Naive thymus-derived CD4-positive, alpha-beta T cell (primary cell): ENCODE measurements at regions not wholly inside any gene's neighbourhood (a gene's known extent, or its start where the extent isn't known, plus 50 kb on each side); places are given as distances from the start of the nearest gene placed in this dataset.

Experiments used
- ATAC-seq: fragments of 150-1000 bp; cut with Tn5 transposase; 2 replicates; pipeline ENCODE4 v1.10.0; 2021; ENCODE audit warnings: mild to moderate bottlenecking, moderate library complexity
- CTCF ChIA-PET: fragments of 350-600 bp; sonication (Branson Sonifier 250); formaldehyde crosslinking; loops from one replicate; lab custom pipeline; 2021; ENCODE audit warnings: antibody characterized with exemption; lab: Charles Lee
- POLR2A ChIA-PET: fragments of 350-600 bp; sonication (Branson Sonifier 250); formaldehyde crosslinking; loops from one replicate; lab custom pipeline; 2021; ENCODE audit warnings: antibody characterized with exemption, inconsistent platforms; lab: Charles Lee
- DNase-seq, 9 donors: peaks; one replicate each; pipeline versions ENCODE4 v3.0.0 to v3.0.0-alpha.2; 2020 to 2022; ENCODE audit warnings: mixed read lengths in 1 of 9
- H3K27ac ChIP-seq: one replicate; pipeline ENCODE4 v1.7.0; 2013; ENCODE audit warnings: mild to moderate bottlenecking, low read depth, low read length, moderate library complexity
- H3K27me3 ChIP-seq, 2 donors: one replicate each; pipeline ENCODE4 v1.7.0; 2013; ENCODE audit warnings: low read length in 2 of 2, mild to moderate bottlenecking in 2 of 2, moderate library complexity in 2 of 2; ENCODE audit not compliant: control insufficient read depth in 2 of 2, insufficient read depth in 2 of 2
- H3K36me3 ChIP-seq, 3 experiments: 1 replicate in 2 of 3; 2 replicates in 1 of 3; pipeline ENCODE4 v1.7.0; 2013; ENCODE audit warnings: low read length in 3 of 3, mild to moderate bottlenecking in 3 of 3, moderate library complexity in 1 of 3; ENCODE audit not compliant: insufficient read depth in 3 of 3, control insufficient read depth in 2 of 3
- H3K4me1 ChIP-seq, 2 donors: one replicate each; pipeline ENCODE4 v1.7.0; 2013; ENCODE audit warnings: low read length in 2 of 2, mild to moderate bottlenecking in 2 of 2, moderate library complexity in 1 of 2; ENCODE audit not compliant: control insufficient read depth in 2 of 2, insufficient read depth in 2 of 2
- H3K4me3 ChIP-seq: 2 replicates; pipeline ENCODE4 v1.7.0; 2013; ENCODE audit warnings: mild to moderate bottlenecking, low read length
- H3K9me3 ChIP-seq, 3 experiments: 1 replicate in 2 of 3; 2 replicates in 1 of 3; pipeline ENCODE4 v1.7.0; 2013; ENCODE audit warnings: low read length in 3 of 3; ENCODE audit not compliant: control insufficient read depth in 2 of 3
- H3K27ac Mint-ChIP-seq, 9 donors: one replicate each; pipeline ENCODE4 v1.8.0; 2020 to 2022; ENCODE audit warnings: mixed read lengths in 9 of 9, mild to moderate bottlenecking in 8 of 9, moderate library complexity in 5 of 9, inconsistent platforms in 2 of 9
- H3K27me3 Mint-ChIP-seq, 5 donors: one replicate each; pipeline ENCODE4 v1.8.0; 2021 to 2022; ENCODE audit warnings: mixed read lengths in 5 of 5, mild to moderate bottlenecking in 1 of 5
- H3K36me3 Mint-ChIP-seq, 5 donors: one replicate each; pipeline ENCODE4 v1.8.0; 2020 to 2022; ENCODE audit warnings: mixed read lengths in 5 of 5, mild to moderate bottlenecking in 3 of 5, inconsistent platforms in 1 of 5
- H3K4me1 Mint-ChIP-seq, 7 donors: one replicate each; pipeline ENCODE4 v1.8.0; 2020 to 2022; ENCODE audit warnings: mixed read lengths in 7 of 7, mild to moderate bottlenecking in 3 of 7, inconsistent platforms in 1 of 7
- H3K4me3 Mint-ChIP-seq, 10 donors: one replicate each; pipeline ENCODE4 v1.8.0; 2020 to 2022; ENCODE audit warnings: mild to moderate bottlenecking in 10 of 10, mixed read lengths in 10 of 10, moderate library complexity in 6 of 10, inconsistent platforms in 2 of 10
- H3K9me3 Mint-ChIP-seq, 11 donors: one replicate each; pipeline ENCODE4 v1.8.0; 2020 to 2022; ENCODE audit warnings: mixed read lengths in 11 of 11, mild to moderate bottlenecking in 4 of 11, inconsistent platforms in 1 of 11, moderate library complexity in 1 of 11
- intact Hi-C, 2 donors: fragments of 100-400 bp; cut with micrococcal nuclease; formaldehyde crosslinking; loops; one replicate each; pipeline ENCODE4 v1.15.1; 2023

GRCh38 chr6:145347216-145347615 is 388.1 kb downstream of the EPM2A start:
- H3K9me3 Mint-ChIP-seq = peaks cover 0 to 2% (median 0%) of the 10 kb centered on the region in 11 donors
- no peak overlapping the region for H3K4me3 Mint-ChIP-seq
- POLR2A ChIA-PET = no interaction called here

DNA sequence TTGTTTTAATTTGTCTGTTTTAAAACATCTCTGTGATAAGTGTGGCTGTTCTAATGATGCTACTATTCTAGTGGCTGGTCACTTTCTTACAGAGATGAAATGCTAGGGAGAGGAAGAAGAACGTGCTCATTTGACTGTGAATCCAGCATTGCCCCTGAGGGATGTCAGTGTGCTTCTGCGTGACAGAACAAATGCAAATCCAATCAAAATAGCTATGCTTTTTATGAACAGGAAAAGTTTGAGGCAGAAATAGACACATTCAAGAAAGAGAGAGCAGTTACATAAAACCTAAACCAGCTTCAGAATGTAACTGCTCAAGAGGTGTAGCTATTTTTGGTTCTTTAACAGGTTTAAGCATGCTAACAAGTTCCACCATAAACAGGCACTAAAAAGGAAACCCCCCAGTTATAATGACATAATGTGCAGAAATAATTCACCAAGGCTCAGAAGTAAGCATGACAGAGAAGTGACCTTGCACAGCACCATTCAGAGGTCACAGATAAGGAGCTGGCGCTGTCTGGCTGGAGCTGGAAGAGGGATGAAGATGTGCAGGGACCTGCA is 385.3 kb downstream of the EPM2A start:
- Mint-ChIP-seq H3K9me3 (peaks cover 0 to 2% (median 0%) of the 10 kb centered on the region in 11 donors), H3K36me3 (no peaks in the 10 kb centered on the region), H3K27me3 (peaks cover 0 to 12% (median 6%) of the 10 kb centered on the region in 5 donors), H3K4me3 (no peak overlapping the region), H3K27ac (no peak overlapping the region), H3K4me1 (peaks cover 0 to 1% (median 0%) of the 10 kb centered on the region in 7 donors)
- Histone ChIP-seq H3K27me3 (no peaks in the 10 kb centered on the region), H3K4me1 (no peaks in the 10 kb centered on the region), H3K36me3 (no peaks in the 10 kb centered on the region), H3K4me3 (no peak overlapping the region), H3K27ac (no peak overlapping the region), H3K9me3 (no peaks in the 10 kb centered on the region)
- intact Hi-C loops = no loop called here
- ATAC-seq (no peak), DNase-seq (no peak)
- ChIA-PET CTCF (no interaction called here), POLR2A (no interaction called here)

More at GRCh38 chr6:145347216-145347615, 388.1 kb downstream of the EPM2A start:
- Histone ChIP-seq H3K27me3 (no peaks in the 10 kb centered on the region), H3K9me3 (no peaks in the 10 kb centered on the region), H3K36me3 (no peaks in the 10 kb centered on the region), H3K4me3 (no peak overlapping the region), H3K4me1 (no peaks in the 10 kb centered on the region), H3K27ac (no peak overlapping the region)
- CTCF ChIA-PET = no interaction called here
- H3K27ac Mint-ChIP-seq = no peak overlapping the region
- DNase-seq = no peak
- no peaks in the 10 kb centered on the region for H3K36me3 Mint-ChIP-seq
- ATAC-seq = no peak
- peaks cover 0 to 1% (median 0%) of the 10 kb centered on the region in 7 donors for H3K4me1 Mint-ChIP-seq
- intact Hi-C loops = no loop called here
- H3K27me3 Mint-ChIP-seq = peaks cover 0 to 12% (median 6%) of the 10 kb centered on the region in 5 donors

GRCh38 chr6:145350928-145351327 is 384.4 kb downstream of the EPM2A start:
- ATAC-seq = no peak
- Mint-ChIP-seq H3K27me3 (peaks cover 0 to 12% (median 6%) of the 10 kb centered on the region in 5 donors), H3K4me3 (no peak overlapping the region), H3K36me3 (no peaks in the 10 kb centered on the region), H3K4me1 (peaks cover 0 to 1% (median 0%) of the 10 kb centered on the region in 7 donors), H3K9me3 (peaks cover 0 to 2% (median 0%) of the 10 kb centered on the region in 11 donors), H3K27ac (no peak overlapping the region)
- no peaks in the 10 kb centered on the region for H3K27me3 ChIP-seq
- ChIA-PET CTCF (no interaction called here), POLR2A (no interaction called here)
- H3K27ac ChIP-seq = no peak overlapping the region
- H3K36me3 ChIP-seq = no peaks in the 10 kb centered on the region
- intact Hi-C loops = no loop called here
- DNase-seq = no peak
- H3K4me1 ChIP-seq = no peaks in the 10 kb centered on the region
- H3K4me3 ChIP-seq = no peak overlapping the region
- no peaks in the 10 kb centered on the region for H3K9me3 ChIP-seq

DNA sequence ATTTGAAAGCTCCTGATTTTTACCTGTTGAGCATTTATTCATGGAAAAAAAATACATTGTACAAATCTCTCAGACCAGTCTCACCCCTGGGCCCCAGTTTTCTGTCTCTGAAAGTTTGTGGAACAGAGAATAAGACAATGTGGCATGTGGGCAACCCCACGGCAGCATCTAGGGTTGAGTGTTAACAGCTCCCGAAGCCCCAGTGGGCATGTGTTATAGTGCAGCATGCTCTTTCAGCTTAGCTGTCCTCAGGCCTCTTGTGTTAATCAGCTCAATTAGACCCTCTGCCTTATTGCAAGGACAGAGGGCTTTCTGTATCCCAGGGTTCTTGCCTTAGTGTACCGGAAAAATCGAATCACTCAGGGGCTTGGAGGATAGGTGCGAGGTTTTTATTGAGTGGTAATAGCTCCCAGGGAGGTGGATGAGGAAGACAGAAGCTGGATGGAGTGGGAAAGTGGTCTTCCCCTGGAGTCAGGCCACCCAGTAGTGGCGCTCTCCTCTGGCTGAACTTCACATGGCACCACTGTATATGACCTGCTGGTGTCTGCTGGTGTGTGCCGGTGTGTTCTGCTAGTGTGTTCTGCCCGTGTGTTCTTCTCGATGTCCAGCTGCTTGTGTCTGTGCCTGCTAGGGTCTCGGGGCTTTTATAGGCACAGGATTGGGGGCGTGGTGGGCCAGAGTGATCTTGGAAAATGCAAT is 382.8 kb downstream of the EPM2A start:
- Mint-ChIP-seq H3K4me3 (no peak overlapping the region), H3K4me1 (peaks cover 0 to 1% (median 0%) of the 10 kb centered on the region in 7 donors), H3K27ac (no peak overlapping the region), H3K27me3 (peaks cover 0 to 16% (median 8%) of the 10 kb centered on the region in 5 donors), H3K9me3 (peaks cover 0 to 2% (median 0%) of the 10 kb centered on the region in 11 donors), H3K36me3 (no peaks in the 10 kb centered on the region)
- POLR2A ChIA-PET = interaction anchor here (0.6 kb wide), 1 partner anchor 197 kb away, joined by 3 read pairs; no protein-coding TSS in a partner anchor
- DNase-seq = no peak
- Histone ChIP-seq H3K4me1 (no peaks in the 10 kb centered on the region), H3K36me3 (no peaks in the 10 kb centered on the region), H3K27me3 (no peaks in the 10 kb centered on the region), H3K9me3 (no peaks in the 10 kb centered on the region), H3K27ac (no peak overlapping the region), H3K4me3 (no peak overlapping the region)
- intact Hi-C loops = no loop called here
- CTCF ChIA-PET = no interaction called here
- no peak for ATAC-seq

DNA sequence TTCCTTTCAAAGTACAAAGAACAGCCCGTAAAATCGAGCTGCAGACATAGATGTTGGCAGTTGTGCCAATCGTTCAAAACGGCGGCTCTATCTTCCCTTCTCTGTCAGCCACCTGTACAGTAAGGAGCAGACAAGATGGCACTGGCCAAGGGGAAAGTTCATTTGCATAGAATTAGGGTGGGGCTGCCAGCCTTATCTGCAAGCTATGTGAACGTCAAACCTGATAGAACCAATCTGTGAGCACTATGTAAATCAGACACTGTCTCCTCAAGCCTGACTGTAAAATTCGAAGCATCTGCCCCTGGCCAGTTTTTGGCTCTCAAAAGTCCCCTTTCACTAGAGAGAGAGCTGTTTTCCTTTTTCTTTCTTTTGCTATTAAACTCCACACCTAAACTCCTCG is 374.5 kb downstream of the EPM2A start:
- H3K27ac Mint-ChIP-seq = no peak overlapping the region
- POLR2A ChIA-PET = no interaction called here
- Histone ChIP-seq H3K9me3 (no peaks in the 10 kb centered on the region), H3K27me3 (no peaks in the 10 kb centered on the region), H3K27ac (no peak overlapping the region), H3K4me1 (no peaks in the 10 kb centered on the region), H3K4me3 (no peak overlapping the region), H3K36me3 (no peaks in the 10 kb centered on the region)
- CTCF ChIA-PET = no interaction called here
- ATAC-seq (no peak), DNase-seq (no peak)
- H3K36me3 Mint-ChIP-seq = no peaks in the 10 kb centered on the region
- H3K27me3 Mint-ChIP-seq = peaks cover 0 to 20% (median 6%) of the 10 kb centered on the region in 5 donors
- H3K4me1 Mint-ChIP-seq = no peaks in the 10 kb centered on the region
- peaks cover 0 to 6% (median 3%) of the 10 kb centered on the region in 11 donors for H3K9me3 Mint-ChIP-seq
- no peak overlapping the region for H3K4me3 Mint-ChIP-seq
- intact Hi-C loops = no loop called here

DNA sequence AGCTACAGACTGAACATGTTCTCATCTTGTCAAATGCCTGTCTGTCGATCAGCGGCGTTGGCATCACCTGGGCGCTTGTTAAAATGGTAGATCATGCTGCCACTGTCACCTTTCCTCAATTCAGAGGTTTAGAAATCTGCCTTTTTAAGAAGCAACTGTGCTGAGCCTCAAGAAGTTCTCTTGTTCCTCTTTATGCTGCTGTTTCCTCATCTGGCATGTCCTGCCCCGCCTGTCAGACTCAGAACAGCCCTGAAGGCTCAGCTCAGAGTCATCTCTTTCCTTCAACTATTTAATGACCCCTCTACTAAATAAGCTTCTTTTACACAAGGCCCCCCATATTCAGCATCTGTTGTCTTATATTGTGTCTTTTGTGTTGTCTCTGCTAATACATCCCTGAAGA is 368.2 kb downstream of the EPM2A start:
- ATAC-seq (no peak), DNase-seq (no peak)
- no peak overlapping the region for H3K4me3 Mint-ChIP-seq
- H3K4me3 ChIP-seq = no peak overlapping the region
- H3K4me1 ChIP-seq = no peaks in the 10 kb centered on the region
- H3K9me3 Mint-ChIP-seq = peaks cover 0 to 5% (median 0%) of the 10 kb centered on the region in 11 donors
- intact Hi-C loops = no loop called here
- H3K27ac Mint-ChIP-seq = no peak overlapping the region
- no peaks in the 10 kb centered on the region for H3K27me3 ChIP-seq
- no peaks in the 10 kb centered on the region for H3K9me3 ChIP-seq
- no peak overlapping the region for H3K27ac ChIP-seq
- no peaks in the 10 kb centered on the region for H3K36me3 Mint-ChIP-seq
- H3K27me3 Mint-ChIP-seq = peaks cover 0 to 3% (median 0%) of the 10 kb centered on the region in 5 donors
- peaks cover 0 to 3% (median 0%) of the 10 kb centered on the region in 7 donors for H3K4me1 Mint-ChIP-seq
- ChIA-PET POLR2A (no interaction called here), CTCF (no interaction called here)
- H3K36me3 ChIP-seq = no peaks in the 10 kb centered on the region

DNA sequence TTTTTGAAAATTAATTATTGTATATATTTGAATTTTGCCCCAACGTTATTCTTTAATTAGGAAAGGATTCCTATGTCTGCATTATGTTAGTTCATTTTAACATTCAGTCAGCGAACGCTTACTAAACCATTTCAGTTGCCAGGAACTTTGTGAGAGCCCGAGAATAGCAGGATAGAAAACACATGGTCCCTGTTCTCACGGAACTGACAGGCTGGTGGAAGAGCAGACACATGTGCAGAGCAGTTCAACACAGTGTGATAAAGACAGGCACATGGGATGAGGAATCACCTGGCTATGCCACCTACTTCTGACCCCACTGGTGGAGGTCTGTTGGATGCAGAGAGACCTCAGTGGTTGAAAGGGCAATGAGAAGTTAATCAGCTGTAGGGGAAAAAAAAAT is 367.2 kb downstream of the EPM2A start:
- H3K4me3 Mint-ChIP-seq = no peak overlapping the region
- DNase-seq = no peak
- CTCF ChIA-PET = no interaction called here
- no peaks in the 10 kb centered on the region for H3K4me1 ChIP-seq
- ATAC-seq = no peak
- H3K27ac ChIP-seq = no peak overlapping the region
- no peaks in the 10 kb centered on the region for H3K36me3 ChIP-seq
- H3K27ac Mint-ChIP-seq = no peak overlapping the region
- peaks cover 0 to 3% (median 0%) of the 10 kb centered on the region in 5 donors for H3K27me3 Mint-ChIP-seq
- POLR2A ChIA-PET = no interaction called here
- H3K9me3 Mint-ChIP-seq = peaks cover 0 to 4% (median 0%) of the 10 kb centered on the region in 11 donors
- no peaks in the 10 kb centered on the region for H3K9me3 ChIP-seq
- no peak overlapping the region for H3K4me3 ChIP-seq
- intact Hi-C loops = no loop called here
- H3K4me1 Mint-ChIP-seq = peaks cover 0 to 6% (median 0%) of the 10 kb centered on the region in 7 donors
- no peaks in the 10 kb centered on the region for H3K36me3 Mint-ChIP-seq
- H3K27me3 ChIP-seq = no peaks in the 10 kb centered on the region
